ENCODE measurements at regions not wholly inside any gene's neighbourhood (a gene's known extent, or its start where the extent isn't known, plus 50 kb on each side); places are given as distances from the start of the nearest gene placed in this dataset.
A peak's percentile ranks its signal among the peaks of the same experiment; 100 is the strongest.

GRCh38 chr2:144194326-144195071 is 325.4 kb downstream of the ZEB2 start:
- DNase-seq (ENCODE audit: low read depth) = no peak
- TF ChIP-seq CTCF (IDR thresholded peaks at IDR 0.05; ENCODE audit: low read depth, low read length) (no peak), POLR2A (IDR thresholded peaks at IDR 0.05; ENCODE audit: extremely low read depth, insufficient read length) (no peak), MAX (IDR thresholded peaks at IDR 0.05; ENCODE audit: low read depth, low read length) (no peak)
- no peak overlapping the region for H3K4me3 ChIP-seq (ENCODE audit: low read depth, low read length)

GRCh38 chr2:144190908-144191605 is 328.9 kb downstream of the ZEB2 start:
- peak; percentile 32 for DNase-seq (ENCODE audit: low read depth)
- H3K4me3 ChIP-seq (ENCODE audit: low read depth, low read length) = no peak overlapping the region
- TF ChIP-seq MYC (IDR thresholded peaks at IDR 0.05; ENCODE audit: low read depth, low read length) (no peak), MAX (IDR thresholded peaks at IDR 0.05; ENCODE audit: low read depth, low read length) (no peak), POLR2A (IDR thresholded peaks at IDR 0.05; ENCODE audit: extremely low read depth, insufficient read length) (no peak)

- DNase-seq (ENCODE audit: low read depth) = peak; percentile 6
- H3K4me3 ChIP-seq (ENCODE audit: low read depth, low read length) = no peak overlapping the region
- no peak for TF ChIP-seq MAX (IDR thresholded peaks at IDR 0.05; ENCODE audit: low read depth, low read length)
- TF ChIP-seq POLR2A (IDR thresholded peaks at IDR 0.05; ENCODE audit: extremely low read depth, insufficient read length) = no peak
- TF ChIP-seq CTCF (IDR thresholded peaks at IDR 0.05; ENCODE audit: low read depth, low read length) = no peak
- TF ChIP-seq MYC (IDR thresholded peaks at IDR 0.05; ENCODE audit: low read depth, low read length) = no peak
Measured at GRCh38 chr2:144183727-144184126, 336.2 kb downstream of the ZEB2 start.

GRCh38 chr2:144181001-144181400 is 338.9 kb downstream of the ZEB2 start:
- no peak overlapping the region for H3K4me3 ChIP-seq (ENCODE audit: low read depth, low read length)
- DNase-seq (ENCODE audit: low read depth) = no peak
- no peak for TF ChIP-seq POLR2A (IDR thresholded peaks at IDR 0.05; ENCODE audit: extremely low read depth, insufficient read length)
- no peak for TF ChIP-seq MAX (IDR thresholded peaks at IDR 0.05; ENCODE audit: low read depth, low read length)
- no peak for TF ChIP-seq MYC (IDR thresholded peaks at IDR 0.05; ENCODE audit: low read depth, low read length)
- no peak for TF ChIP-seq CTCF (IDR thresholded peaks at IDR 0.05; ENCODE audit: low read depth, low read length)

- TF ChIP-seq MAX (IDR thresholded peaks at IDR 0.05; ENCODE audit: low read depth, low read length) (no peak), MYC (IDR thresholded peaks at IDR 0.05; ENCODE audit: low read depth, low read length) (no peak), CTCF (IDR thresholded peaks at IDR 0.05; ENCODE audit: low read depth, low read length) (no peak), POLR2A (IDR thresholded peaks at IDR 0.05; ENCODE audit: extremely low read depth, insufficient read length) (no peak)
- no peak overlapping the region for H3K4me3 ChIP-seq (ENCODE audit: low read depth, low read length)
- DNase-seq (ENCODE audit: low read depth) = no peak
Measured at GRCh38 chr2:144180131-144180530, 339.8 kb downstream of the ZEB2 start.

GRCh38 chr2:144170179-144170578 is 349.7 kb downstream of the ZEB2 start:
- no peak for DNase-seq (ENCODE audit: low read depth)
- TF ChIP-seq POLR2A (IDR thresholded peaks at IDR 0.05; ENCODE audit: extremely low read depth, insufficient read length) = no peak
- no peak for TF ChIP-seq MYC (IDR thresholded peaks at IDR 0.05; ENCODE audit: low read depth, low read length)
- no peak overlapping the region for H3K4me3 ChIP-seq (ENCODE audit: low read depth, low read length)
